NCI-H345 treated with DMSO at 0.1 percent for 48 hours (cell line): ENCODE measurements at regions not wholly inside any gene's neighbourhood (a gene's known extent, or its start where the extent isn't known, plus 50 kb on each side); places are given as distances from the start of the nearest gene placed in this dataset.
"Not testable (repeated sequence)": the region's sequence is repeated elsewhere in the genome, so short reads cannot be mapped to it uniquely, and the experiment has no call there.

Experiments
- DNase-seq: peaks from one replicate; lab custom pipeline; 2025; ENCODE audit not compliant: unreplicated experiment; lab: John Stamatoyannopoulos, UW

DNA sequence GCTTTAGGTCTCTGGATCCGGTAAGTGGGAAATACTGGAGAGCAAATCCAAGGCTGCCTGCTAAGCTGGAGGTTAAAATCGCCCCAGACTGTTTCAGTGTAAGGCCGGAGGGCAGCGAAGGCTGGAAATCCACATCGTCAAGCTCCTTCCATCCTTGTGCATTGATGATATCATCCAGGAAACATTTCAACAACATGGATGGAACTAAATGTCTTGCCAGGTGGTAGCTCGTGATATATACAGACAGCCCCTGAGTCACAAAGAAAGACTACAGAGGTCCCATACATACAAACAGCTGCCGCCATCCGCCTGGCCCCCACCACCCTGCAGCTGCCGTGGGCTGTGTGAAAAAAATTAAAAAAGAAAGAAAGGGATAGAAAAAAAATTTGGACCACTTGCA, 148.9 kb upstream of the RBPJ start:
- no peak for DNase-seq

DNA sequence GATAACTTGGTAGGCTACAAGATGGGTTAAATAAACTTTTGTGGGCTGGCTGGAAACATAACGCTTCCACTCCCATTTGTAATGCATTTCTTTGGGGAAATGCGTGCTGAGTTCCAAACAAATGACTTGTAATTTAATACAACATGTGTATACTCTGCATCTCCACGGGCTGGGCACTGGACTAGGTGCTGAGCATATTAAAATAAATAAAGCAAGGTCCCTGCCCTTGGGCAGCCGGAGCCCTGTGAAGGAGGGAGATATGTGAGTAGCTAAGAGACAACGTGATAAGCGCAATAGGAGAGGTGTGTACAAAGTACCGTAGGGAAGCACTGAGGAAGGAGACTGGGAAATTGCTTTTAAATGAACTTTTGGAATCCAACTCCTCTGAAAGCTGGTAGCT, 147.2 kb upstream of the RBPJ start:
- no peak for DNase-seq

DNA sequence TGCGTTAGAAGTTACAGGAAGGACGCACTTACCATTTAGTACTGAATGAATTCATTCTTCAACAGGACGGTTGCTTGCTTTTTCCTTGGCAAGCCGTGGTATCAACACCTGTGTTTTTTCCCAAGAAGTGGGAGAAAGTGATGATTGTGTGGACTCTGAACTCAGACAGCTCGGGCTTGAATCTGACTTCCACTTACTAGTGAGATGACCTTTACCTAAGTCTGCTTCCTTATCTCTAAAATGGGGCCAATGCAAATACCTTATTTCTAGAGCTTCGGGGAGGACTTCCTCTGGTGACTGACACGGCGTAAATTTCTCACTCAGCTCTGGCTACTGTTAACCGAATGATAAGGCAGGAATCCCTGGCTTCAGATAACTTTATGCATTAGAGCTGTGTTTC, 146.8 kb upstream of the RBPJ start:
- no peak for DNase-seq

DNA sequence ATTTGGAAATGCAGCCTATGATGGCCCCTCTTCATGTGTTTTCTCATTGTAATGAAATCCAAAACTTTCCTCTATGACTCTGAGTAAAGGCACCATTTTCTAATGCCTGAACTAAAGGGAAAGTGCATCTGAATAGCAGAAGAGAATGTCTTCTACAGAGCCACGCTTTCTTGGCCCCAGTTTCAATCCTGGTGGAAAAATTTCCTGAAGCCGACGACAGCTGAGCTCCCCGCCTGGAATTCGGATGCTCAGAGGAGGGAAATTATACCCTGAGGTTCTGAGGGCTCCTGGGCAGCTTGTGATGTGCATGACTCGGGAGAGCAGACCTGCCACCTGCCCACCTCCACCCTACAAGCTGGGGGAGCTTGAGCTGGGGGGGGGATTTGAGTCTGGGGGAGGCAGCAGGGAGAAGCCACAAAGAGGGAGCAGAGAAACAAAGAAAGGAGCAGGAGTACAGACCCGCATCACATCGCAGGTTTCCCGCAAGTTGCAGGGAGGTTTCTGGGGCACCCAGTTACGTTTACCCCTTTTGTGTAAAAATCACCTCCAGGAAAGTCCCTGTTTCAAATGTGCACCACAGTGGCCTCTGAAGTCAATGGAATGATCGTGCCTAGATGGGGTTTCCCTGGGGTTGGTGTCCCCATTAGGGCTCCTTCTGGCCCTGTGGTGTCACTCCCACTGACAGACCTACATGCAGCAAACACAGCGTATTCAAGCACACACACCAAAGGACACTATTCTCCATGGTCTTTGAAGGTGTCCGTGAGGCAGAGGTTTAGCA, 145.6 kb upstream of the RBPJ start:
- DNase-seq = no peak

DNA sequence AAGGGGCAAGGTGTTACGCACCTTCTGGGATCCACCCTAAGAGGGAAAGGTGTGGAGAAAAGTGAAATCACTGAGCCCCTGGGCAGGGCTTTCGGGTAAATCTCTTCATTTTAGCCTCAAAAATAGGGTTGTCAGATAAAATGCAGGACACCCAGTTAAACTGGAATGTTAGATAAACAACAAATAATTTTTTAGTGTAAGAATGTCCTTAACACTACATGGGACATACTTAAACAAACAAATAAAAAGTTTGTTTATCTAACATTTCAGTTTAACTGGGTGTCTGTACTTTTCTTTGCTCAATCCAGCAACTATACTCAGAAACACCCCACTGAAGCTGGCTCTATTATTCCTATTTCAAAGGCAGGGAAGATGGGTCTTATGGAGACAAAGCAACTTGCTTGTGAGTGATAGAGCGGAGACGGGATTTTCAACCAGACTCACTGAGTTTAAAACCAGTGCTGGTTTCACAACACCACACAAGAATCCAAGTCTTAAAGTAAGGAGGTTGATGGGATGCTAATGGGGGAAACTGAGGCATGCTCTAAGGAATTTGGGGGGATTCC, 144.8 kb upstream of the RBPJ start:
- DNase-seq = no peak

DNA sequence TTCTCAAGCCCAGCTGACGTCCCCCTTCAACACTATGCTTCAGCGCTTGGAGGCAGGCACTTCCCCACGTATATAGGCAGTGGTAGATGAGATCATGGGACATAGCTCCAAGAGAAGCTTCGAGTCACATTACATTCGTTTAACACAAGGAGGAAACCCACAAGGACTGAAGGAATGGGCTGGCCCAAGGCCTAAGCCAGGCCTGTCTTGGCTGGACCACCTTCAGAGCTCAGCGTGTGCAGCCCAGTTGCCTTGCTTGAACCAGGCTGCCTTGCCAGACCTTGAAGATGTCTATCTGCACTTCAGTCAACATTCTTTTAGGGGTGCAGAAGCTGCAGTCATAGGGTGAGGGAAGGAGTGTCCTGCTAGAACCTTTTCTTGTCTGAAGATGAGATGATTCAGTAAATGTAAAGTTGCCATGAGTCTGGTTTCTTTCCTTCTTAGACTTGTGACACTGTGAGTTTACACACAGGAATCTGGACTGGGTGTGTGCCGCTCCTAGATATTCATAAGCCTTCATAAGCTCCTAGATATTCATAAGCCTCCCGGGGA, 144.1 kb upstream of the RBPJ start:
- no peak for DNase-seq

DNA sequence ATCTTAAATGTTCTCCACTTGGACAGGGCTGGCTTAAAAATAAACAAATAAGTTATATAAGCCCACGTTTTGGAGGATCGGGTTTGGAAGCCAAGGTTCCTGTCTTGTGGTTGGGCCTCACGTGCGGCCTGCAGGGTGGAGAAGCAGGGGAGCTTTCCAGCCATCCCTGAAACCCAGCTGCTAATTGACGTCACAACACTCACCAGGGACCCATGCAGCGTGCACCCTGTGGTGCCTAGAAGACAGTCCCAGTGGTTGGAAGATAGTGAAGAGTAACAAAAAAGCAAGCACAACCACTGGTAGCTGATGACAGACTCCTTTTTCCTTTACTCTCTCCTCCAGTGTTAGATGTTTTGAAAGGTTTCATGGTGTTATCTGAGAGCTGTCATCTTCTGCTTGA, 142.0 kb upstream of the RBPJ start:
- no peak for DNase-seq

DNA sequence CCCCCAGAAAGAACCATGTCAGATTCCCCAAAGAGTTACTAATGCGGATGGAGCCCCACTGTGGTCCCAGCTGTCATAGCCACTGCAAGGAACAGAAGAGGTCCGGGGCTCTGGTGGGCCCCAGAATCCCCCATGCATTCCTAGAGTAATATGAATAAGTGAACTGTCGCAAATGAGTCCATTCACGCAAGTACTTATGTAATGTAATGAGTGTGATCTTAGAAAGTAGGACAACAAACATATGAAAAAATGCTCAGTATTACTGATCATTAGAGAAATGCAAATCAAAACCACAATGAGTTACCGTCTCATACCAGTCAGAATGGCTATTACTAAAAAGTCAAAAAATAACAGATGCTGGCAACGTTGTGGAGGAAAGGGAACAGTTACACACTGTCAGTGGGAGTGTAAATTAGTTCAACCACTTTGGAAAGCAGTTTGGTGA, 141.5 kb upstream of the RBPJ start:
- no peak for DNase-seq

DNA sequence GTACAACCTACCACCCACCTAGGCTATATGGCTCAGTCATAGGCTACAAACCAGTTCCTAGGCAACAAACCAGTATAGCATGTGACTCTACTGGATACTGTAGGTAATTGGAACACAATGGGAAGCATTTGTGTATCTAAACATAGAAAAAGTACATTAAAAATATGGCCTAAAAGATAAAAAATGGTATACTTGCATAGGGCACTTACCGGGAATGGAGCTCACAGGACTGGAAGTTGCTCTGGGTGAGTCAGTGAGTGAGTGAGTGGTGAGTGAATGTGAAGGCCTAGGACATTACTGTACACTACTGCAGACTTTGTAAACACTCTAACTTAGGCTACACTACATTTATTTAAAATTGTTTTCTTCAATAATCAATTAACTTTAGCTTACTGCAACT, 139.2 kb upstream of the RBPJ start:
- DNase-seq = no peak

DNA sequence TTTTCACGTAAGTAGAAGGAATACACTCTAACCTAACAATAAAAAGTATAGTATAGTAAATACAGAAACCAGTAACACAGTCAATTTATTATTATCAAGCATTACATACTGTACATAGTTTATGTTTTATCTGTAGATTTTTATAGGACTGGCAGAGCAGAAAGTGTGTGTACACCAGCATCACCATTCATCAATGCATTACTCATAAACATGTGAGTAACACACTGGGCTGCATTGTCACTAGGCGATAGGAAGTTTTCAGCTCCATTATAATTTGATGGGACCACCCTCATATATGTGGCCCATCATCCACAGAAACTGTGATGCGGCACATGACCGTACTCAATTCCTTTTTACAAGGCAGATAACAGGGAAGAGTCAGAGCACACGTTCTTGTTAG, 137.8 kb upstream of the RBPJ start:
- no peak for DNase-seq

DNA sequence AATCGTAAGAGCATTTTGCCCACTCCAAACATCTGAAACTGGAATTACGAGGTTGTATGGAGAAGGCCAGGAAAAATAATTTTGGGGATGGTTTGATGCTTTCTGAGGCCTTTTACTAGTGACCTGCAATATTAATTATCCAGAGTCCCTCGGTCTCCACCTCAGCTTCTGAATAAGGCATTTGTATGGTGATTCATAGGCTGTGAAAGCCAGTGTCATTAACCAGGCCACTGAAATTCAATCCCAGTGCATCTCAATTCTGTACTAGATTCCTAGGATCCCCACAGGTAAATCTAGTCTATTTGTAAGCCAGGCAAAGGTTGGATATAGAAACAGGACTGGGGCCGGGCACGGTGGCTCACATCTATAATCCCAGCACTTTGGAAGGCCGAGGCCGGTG, 135.4 kb upstream of the RBPJ start:
- no peak for DNase-seq

DNA sequence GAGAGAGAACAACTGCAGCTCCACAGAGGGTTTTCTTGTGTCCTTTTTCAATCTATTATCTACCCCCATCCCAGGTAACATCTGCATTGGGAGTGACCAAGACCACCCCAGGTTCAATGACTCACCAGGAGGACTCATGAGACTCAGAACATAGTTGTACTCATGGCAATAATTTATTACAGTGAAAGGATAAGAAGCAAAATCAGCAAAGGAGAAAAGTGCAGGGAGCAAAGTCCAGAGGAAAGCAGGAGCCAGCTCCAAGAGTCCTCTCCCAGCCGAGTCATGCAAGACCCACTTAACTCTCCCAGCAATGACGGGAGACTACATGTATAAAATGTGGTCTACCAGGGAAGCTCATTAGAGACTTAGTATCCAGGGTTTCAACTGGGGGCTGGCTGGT, 129.5 kb upstream of the RBPJ start:
- DNase-seq = no peak

DNA sequence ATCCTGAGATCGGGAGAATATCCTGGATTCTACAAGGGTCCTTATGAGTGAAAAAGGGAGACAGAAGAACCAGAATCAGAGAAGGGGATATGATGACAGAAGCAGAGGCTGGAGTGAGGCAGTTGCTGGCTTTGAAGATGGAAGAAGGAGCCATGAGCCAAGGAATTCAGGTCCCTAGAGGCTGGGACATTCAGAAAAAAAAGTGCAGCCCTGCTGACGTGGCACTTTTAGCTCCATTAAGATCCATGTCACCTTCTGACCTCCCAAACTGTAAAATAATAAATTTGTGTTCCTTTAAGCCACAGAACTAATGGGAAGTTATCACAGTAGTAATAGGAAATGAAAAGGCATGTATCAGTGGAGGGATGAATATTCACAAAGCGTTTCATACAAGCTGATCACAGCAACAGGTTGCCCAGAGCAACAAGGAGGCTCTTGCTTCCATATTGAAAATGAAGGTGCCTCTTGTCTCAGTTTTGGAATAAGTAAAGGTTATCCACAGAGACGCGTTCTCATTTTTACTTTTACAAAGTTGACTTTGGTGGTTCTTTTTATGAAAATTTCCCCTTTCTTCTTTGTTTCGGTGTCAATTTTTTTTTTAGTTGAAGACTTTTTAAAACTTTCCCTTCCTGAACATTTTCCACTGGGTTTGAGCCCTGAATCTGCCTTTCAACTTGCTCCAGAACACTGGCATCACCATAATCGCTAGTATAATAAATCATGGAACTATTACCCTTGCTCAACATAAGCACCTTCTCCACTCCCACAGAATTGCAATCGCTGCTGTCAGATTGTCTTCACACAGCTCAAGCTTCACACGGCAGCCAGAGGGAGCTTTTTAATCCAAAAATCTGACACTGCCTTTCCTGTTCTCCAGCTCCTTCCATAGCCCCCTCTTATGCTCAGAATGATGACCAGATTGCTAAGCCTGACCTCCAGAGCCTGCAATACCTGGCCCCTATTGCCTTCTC, 127.6 kb upstream of the RBPJ start:
- no peak for DNase-seq

DNA sequence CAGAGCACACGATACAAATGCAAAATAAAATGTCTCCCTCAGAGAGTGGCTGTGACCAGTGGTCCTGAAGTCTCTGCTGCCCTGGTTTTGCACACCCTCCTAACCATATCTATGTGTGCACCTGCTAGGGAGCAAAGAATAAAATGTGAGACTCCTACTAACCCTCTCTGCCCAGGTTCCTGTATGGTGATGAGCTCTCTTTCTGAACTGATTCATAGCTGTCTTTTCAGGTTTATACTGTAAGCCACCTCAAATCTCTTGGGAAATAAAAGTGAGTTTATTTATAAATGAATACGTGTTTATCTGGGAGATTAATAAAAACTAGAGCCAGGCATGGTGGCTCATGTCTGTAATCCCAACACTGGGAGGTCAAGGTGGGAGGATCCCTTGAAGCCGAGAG, 126.0 kb upstream of the RBPJ start:
- DNase-seq = no peak

DNA sequence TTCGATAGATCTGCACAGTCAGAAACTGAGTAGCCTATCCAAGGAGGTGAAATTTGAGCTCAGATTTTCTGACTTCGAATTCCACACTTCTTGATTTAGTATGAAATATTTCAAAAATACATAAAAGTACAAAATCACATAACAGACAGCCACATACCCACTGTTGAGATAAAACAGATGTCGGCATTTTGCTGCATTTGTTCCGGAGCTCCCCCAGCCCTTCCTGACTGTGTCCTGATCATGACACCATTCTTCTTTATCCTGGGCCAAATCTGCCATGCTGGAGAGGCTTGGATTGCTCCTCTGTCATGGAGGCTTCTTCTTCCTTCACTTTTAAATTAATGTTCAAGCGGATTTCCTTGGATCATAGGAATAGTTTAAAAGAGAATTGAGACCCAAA, 124.2 kb upstream of the RBPJ start:
- no peak for DNase-seq

DNA sequence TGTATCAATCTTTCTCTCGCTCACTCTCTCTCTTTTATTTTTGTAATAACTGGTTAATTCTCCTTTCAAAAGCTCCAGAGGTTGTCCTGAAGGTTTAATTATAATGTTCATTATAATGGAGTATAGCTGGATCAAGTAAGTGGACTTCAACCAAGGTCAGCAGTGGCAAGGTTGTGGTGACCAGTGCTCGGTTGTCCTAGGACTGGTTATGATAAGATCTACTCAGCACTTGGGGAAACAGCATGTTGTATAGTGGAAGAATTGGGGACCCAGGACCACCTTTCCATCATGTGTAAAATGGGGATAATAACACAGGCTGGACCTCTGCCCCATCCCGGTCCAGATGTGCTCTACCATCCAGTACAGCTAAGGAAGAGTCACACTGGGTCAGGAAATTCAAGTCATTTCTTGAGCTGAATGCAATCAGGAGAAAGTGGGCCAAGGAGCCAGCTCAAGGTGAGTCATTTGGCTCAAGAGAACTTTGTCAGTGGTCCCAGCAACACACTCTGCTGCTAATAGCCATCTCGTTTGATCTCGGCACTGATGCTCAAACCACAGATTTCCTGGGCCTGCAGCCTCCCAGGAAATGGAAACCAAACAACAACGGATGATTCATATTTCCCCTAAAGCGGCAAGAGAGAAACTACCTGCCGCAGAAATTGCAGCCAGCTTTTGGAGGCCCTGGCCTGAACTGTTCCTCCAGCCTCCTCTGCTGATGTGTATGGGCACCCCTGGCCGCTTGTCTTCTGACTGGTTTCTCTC, 123.6 kb upstream of the RBPJ start:
- DNase-seq = no peak

DNA sequence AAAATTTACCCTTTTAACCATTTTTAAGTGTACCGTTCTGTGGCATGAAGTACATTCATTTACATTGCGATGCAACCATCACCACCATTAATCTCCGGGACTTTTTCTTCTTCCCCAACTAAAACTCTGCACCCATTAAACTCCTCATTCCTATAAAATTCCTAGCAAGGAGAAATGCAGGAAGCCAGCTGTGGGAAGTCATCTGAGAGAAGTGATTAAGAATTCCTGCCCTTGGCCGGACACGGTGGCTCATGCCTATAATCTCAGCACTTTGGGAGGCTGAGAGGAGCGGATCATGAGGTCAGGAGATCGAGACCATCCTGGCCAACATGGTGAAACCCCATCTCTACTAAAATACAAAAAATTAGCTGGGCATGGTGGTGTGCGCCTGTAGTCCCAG, 121.9 kb upstream of the RBPJ start:
- DNase-seq = not testable (repeated sequence)

DNA sequence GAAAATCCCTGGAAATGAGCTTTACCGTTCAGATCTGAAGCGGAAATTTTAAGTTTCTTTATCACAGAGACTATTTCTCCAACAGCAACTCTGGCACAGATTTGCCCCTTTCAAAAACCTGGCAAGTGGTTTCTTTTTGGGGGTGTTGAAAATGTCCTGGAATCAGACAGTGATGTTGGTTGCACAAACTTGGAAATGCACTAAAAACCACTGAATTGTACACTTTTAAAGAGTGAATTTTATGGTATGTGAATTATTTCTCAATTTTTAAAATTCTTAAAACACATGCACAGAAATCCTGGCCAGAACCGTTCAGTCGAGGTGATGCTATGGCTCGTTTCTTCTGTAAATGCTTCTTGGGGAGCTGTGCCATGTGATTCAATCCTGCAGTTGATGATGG, 121.2 kb upstream of the RBPJ start:
- no peak for DNase-seq

DNA sequence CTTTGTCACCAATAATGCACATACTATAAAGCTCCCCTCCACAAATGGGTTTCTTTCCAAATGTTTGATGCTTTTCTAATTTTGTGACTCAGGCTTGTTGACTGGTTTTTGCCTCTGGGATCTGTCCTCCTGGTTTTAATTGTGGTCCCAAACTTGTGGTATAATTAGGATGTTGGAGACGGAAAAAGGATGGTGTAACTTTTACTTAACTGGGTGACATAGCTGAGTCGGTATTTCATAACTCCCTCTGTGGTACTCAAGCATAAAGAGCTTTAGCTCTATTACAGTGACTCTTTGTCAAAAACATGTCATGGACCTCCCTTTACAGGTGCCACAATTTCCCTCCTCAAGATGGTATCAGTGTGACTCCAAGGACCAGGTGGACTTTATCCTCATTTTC, 119.7 kb upstream of the RBPJ start:
- no peak for DNase-seq

DNA sequence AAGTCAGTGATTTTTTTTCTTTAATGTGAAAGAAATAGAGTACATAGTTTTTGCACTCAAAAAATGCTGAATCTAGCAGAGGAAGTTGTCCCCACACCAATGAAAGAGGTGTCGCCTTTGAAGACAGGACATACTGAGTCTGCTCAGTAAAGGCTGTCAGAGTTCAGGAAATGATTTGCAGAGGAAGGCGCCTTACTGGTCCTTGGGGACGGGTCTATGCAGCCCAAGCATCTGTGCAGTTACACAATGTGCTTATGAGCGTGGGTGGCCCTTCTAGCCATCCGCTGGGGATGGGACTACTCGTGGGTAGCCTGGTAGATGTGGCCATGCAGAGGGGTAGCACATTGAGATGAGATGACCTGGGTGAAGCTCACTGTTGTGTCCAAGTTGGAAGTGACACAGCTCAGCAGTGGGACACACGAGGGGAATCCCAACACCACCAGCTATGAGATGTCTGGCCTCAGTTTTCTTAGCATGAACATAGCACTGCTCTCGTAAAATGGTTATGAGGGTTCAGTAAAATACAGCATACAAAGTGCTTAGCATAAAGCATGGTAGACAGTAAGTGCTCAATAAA, 116.5 kb upstream of the RBPJ start:
- no peak for DNase-seq
